HEK293 (cell line): ENCODE measurements at regions not wholly inside any gene's neighbourhood (a gene's known extent, or its start where the extent isn't known, plus 50 kb on each side); places are given as distances from the start of the nearest gene placed in this dataset.

Experiments used
- CTCF ChIA-PET: fragments of 350-600 bp; formaldehyde crosslinking; extraction: SDS; loops from one replicate; lab custom pipeline; 2021; ENCODE audit warnings: antibody characterized with exemption; lab: Yijun Ruan, JAX
- POLR2A ChIA-PET: fragments of 300-600 bp; formaldehyde crosslinking; extraction: SDS; loops from one replicate; lab custom pipeline; 2020; ENCODE audit warnings: antibody characterized with exemption, inconsistent platforms; lab: Yijun Ruan, JAX
- H3K27ac ChIP-seq: fragments of 200-500 bp; sonication (Bioruptor generic); 2 replicates; pipeline ENCODE4 v1.5.1; 2014; ENCODE audit warnings: low read depth, low read length, control low read depth, inconsistent platforms; ENCODE audit errors: extremely low read depth
- H3K36me3 ChIP-seq, 2 experiments: fragments of 200-500 bp in 1 of 2; sonication (Bioruptor generic) in 1 of 2; 1 replicate in 1 of 2; 2 replicates in 1 of 2; pipeline ENCODE4 v1.5.1; 2014 to 2017; ENCODE audit warnings: inconsistent platforms in 2 of 2, low read length in 2 of 2; ENCODE audit not compliant: control insufficient read depth in 2 of 2, insufficient read depth in 1 of 2
- H3K4me1 ChIP-seq: fragments of 200-500 bp; sonication (Bioruptor generic); 2 replicates; pipeline ENCODE4 v1.5.1; 2014; ENCODE audit warnings: mild to moderate bottlenecking, low read length, inconsistent platforms; ENCODE audit not compliant: control insufficient read depth, insufficient read depth
- H3K4me3 ChIP-seq: 2 replicates; pipeline ENCODE4 v1.5.1; 2011; ENCODE audit warnings: low read depth, mild to moderate bottlenecking, control low read depth, low read length, moderate library complexity
- H3K9me3 ChIP-seq: fragments of 200-500 bp; sonication (Bioruptor generic); 2 replicates; pipeline ENCODE4 v1.5.1; 2014; ENCODE audit warnings: low read depth, low read length, inconsistent platforms; ENCODE audit not compliant: control insufficient read depth, insufficient read depth
- ATF2 ChIP-seq: fragments of 450-650 bp; formaldehyde crosslinking; IDR thresholded peaks from 2 replicates; pipeline ENCODE4 v1.5.1; 2016; ENCODE audit warnings: missing biosample characterization, missing genetic modification characterization, low read depth
- HIC1 ChIP-seq: fragments of 450-650 bp; formaldehyde crosslinking; IDR thresholded peaks from 2 replicates; pipeline ENCODE4 v1.5.1; 2016; ENCODE audit warnings: missing biosample characterization, missing genetic modification characterization
- KLF1 ChIP-seq: fragments of 450-650 bp; formaldehyde crosslinking; IDR thresholded peaks from 2 replicates; pipeline ENCODE4 v1.5.1; 2016; ENCODE audit warnings: missing biosample characterization, missing genetic modification characterization
- KLF17 ChIP-seq: fragments of 450-650 bp; formaldehyde crosslinking; IDR thresholded peaks from 2 replicates; pipeline ENCODE4 v1.5.1; 2016; ENCODE audit warnings: missing biosample characterization, missing genetic modification characterization
- MZF1 ChIP-seq: fragments of 450-650 bp; formaldehyde crosslinking; IDR thresholded peaks from 2 replicates; pipeline ENCODE4 v1.5.1; 2017; ENCODE audit warnings: missing biosample characterization, missing genetic modification characterization, borderline replicate concordance
- PATZ1 ChIP-seq: fragments of 450-650 bp; formaldehyde crosslinking; IDR thresholded peaks from 2 replicates; pipeline ENCODE4 v1.5.1; 2016; ENCODE audit warnings: missing biosample characterization, missing genetic modification characterization
- REST ChIP-seq: fragments of 450-650 bp; formaldehyde crosslinking; IDR thresholded peaks from 2 replicates; pipeline ENCODE4 v1.5.1; 2016; ENCODE audit warnings: missing biosample characterization, missing genetic modification characterization
- ZBTB49 ChIP-seq: fragments of 450-650 bp; formaldehyde crosslinking; IDR thresholded peaks from 2 replicates; pipeline ENCODE4 v1.5.1; 2016; ENCODE audit warnings: missing biosample characterization, missing genetic modification characterization, low read depth
- ZNF239 ChIP-seq: fragments of 450-650 bp; formaldehyde crosslinking; IDR thresholded peaks from 2 replicates; pipeline ENCODE4 v1.5.1; 2016; ENCODE audit warnings: missing biosample characterization, missing genetic modification characterization
- ZNF362 ChIP-seq: fragments of 450-650 bp; formaldehyde crosslinking; IDR thresholded peaks from 2 replicates; pipeline ENCODE4 v1.5.1; 2016; ENCODE audit warnings: missing biosample characterization, missing genetic modification characterization
- ZNF473 ChIP-seq: fragments of 450-650 bp; formaldehyde crosslinking; IDR thresholded peaks from 2 replicates; pipeline ENCODE4 v1.5.1; 2017; ENCODE audit warnings: missing biosample characterization, missing genetic modification characterization
- ZNF560 ChIP-seq: fragments of 450-650 bp; formaldehyde crosslinking; IDR thresholded peaks from 2 replicates; pipeline ENCODE4 v1.5.1; 2017; ENCODE audit warnings: missing biosample characterization, missing genetic modification characterization, borderline replicate concordance
- ZNF596 ChIP-seq: fragments of 450-650 bp; IDR thresholded peaks from 2 replicates; pipeline ENCODE4 v1.5.0; 2018; ENCODE audit warnings: missing biosample characterization, mild to moderate bottlenecking, missing genetic modification characterization, moderate library complexity
- ZNF600 ChIP-seq: fragments of 450-650 bp; formaldehyde crosslinking; IDR thresholded peaks from 2 replicates; pipeline ENCODE4 v1.5.1; 2016; ENCODE audit warnings: missing biosample characterization, missing genetic modification characterization
- ZNF610 ChIP-seq: fragments of 450-650 bp; formaldehyde crosslinking; IDR thresholded peaks from 2 replicates; pipeline ENCODE4 v1.5.1; 2016; ENCODE audit warnings: missing biosample characterization, missing genetic modification characterization, borderline replicate concordance
- ZNF785 ChIP-seq: fragments of 450-650 bp; formaldehyde crosslinking; IDR thresholded peaks from 2 replicates; pipeline ENCODE4 v1.5.1; 2016; ENCODE audit warnings: missing biosample characterization, missing genetic modification characterization

GRCh38 chrX:145506214-145506613 lies 258.9 kb downstream of the SPANXN1 start:
- no peaks in the 10 kb centered on the region for H3K36me3 ChIP-seq
- CTCF ChIA-PET, result no interaction called here
- POLR2A ChIA-PET, result no interaction called here
- H3K27ac ChIP-seq, result no peak overlapping the region
- no peaks in the 10 kb centered on the region for H3K4me1 ChIP-seq
- TF ChIP-seq KLF17 (tag by site-specific recombination), result no peak
- no peak for TF ChIP-seq ZNF560 (tag by site-specific recombination)
- peak; percentile 79 for TF ChIP-seq ATF2 (tag by site-specific recombination)
- TF ChIP-seq ZBTB49 (tag by site-specific recombination), result no peak
- no peak for TF ChIP-seq ZNF362 (tag by site-specific recombination)
- TF ChIP-seq ZNF239, result no peak
- TF ChIP-seq MZF1 (tag by site-specific recombination), result no peak
- no peak overlapping the region for H3K4me3 ChIP-seq
- H3K9me3 ChIP-seq, result no peaks in the 10 kb centered on the region

- H3K9me3 ChIP-seq, result no peaks in the 10 kb centered on the region
- no peak overlapping the region for H3K4me3 ChIP-seq
- H3K4me1 ChIP-seq, result no peaks in the 10 kb centered on the region
- H3K36me3 ChIP-seq, result no peaks in the 10 kb centered on the region
- H3K27ac ChIP-seq, result no peak overlapping the region
- CTCF ChIA-PET, result interaction anchor here (0.6 kb wide), 1 partner anchor 538 kb away, joined by 3 read pairs; no protein-coding TSS in a partner anchor
- POLR2A ChIA-PET, result no interaction called here
- TF ChIP-seq ZBTB49 (tag by site-specific recombination) (no peak), ZNF596 (no peak), REST (tag by site-specific recombination) (no peak), KLF1 (no peak), ZNF785 (tag by site-specific recombination) (no peak), ZNF600 (tag by site-specific recombination) (no peak), HIC1 (tag by site-specific recombination) (no peak), ZNF610 (tag by site-specific recombination) (no peak), PATZ1 (no peak), ZNF473 (tag by site-specific recombination) (no peak)
Measured at GRCh38 chrX:145524931-145525330, 277.6 kb downstream of the SPANXN1 start.
